ENCODE measurements at regions not wholly inside any gene's neighbourhood (a gene's known extent, or its start where the extent isn't known, plus 50 kb on each side); places are given as distances from the start of the nearest gene placed in this dataset.
A peak's percentile ranks its signal among the peaks of the same experiment; 100 is the strongest.
"Not testable (repeated sequence)": the region's sequence is repeated elsewhere in the genome, so short reads cannot be mapped to it uniquely, and the experiment has no call there.

DNA sequence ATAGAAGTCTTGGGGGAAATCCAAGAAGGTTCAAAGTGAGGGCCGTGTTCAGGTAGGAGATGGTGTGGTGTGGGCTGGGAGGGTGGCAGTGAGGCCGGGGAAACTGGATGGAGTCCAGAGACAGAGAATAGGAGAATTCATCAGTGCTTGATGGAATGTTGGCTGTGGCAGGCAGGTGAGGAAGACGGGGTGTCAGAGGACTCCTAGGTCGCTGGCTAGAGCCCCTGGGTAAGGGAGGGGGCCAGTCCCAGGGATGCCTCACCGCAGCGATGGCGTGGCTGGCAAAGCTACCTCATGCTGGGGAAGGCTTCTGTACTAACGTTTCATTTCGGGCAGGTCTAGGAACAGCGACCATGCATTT lies 373.0 kb downstream of the RPS24 start:
- DNase-seq (ENCODE audit: extremely low read depth in 1 of 2, low read depth in 1 of 2): no peak

DNA sequence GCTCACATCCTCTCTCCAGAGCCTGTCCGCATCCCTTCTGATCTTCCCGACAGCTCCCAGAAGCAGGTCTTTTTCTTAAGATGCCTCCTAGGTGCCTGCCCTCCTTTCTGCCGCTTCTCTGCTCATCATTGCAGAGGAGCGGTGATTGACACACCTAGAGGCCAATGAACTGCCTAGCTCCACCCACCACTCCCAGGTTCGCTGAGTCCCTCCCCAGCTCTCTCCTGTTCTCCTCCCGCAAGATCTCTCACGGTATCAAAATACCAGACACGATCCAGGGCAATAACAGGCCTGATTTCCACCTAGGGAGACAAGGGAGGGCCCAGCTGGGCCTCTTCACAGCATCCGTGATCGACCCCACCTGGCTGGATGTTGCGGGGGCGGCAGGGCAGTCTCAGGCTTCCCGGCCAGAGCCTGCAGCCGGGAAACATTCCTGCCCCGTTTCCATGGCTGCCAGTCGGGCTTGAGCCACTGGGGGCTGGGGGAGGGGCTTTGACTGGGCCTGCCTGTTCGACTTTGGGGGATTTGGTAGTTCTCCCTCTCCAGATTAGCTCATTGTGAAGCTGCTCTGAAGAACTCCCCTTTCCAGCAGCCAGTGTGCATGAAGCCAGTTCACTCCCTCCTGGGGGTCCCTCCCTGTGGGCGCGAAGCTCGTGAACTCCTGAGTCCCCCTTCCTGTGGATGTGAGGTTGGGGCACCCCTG lies 373.5 kb downstream of the RPS24 start:
- peak; percentile 11 to 21 for DNase-seq (ENCODE audit: extremely low read depth in 1 of 2, low read depth in 1 of 2)

DNA sequence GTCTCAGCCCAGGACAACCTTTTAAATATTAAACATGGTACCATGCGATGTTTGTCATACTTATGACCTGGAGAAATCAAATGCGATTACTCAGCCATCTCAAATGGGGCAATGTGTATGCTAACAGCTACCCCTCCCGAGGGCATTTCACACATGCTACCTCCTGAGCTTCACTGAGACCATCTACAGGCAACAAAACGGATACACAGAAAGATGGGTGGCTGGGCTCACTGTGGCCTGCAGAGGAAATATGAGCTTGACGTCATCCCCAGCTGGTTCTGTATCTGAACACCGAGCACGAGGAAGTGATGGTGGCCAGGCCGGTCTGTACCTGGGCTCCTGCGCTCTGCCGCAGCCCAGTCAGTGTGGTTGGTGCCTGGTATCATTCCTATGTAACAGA lies 374.3 kb downstream of the RPS24 start:
- no peak for DNase-seq (ENCODE audit: extremely low read depth in 1 of 2, low read depth in 1 of 2)

DNA sequence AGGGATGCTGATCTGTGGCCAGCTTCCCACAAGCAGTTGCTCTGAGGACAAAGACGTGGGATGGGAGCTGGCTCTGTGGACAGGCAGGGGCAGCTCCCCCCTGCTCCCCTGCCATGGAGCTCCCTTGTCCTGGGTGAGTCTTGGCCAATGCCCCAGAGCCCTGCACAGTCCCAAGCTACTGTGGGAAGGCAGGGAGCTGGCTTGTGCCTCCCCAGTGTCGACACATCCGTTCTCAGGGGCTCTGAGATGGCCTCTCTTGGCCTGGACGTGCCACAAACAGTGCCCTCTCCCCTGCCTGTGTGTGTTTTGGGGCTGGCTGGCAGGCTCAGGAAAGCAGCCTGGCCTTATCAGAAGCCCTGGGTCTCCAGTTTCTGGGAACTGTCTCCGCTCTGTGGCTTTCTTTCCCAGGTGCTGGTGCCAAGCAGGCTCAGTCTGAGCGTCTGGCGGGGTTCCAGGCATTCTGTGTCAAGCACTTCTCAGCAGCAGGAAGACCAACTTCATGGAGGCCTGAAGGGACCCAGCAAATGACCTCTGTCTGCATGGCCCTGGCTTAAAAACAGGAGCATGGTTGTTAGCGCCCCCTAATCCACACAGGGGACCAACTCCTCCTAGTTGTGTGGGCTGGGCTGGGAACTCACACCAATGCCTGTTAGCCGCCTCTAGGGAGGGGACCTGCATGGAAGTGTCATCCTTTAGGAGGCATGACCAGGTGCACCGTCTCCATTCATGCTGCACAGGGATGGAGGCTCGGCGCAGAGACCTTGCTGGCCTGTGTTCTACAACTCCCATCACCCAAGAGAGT lies 375.2 kb downstream of the RPS24 start:
- DNase-seq (ENCODE audit: extremely low read depth in 1 of 2, low read depth in 1 of 2): no peak

DNA sequence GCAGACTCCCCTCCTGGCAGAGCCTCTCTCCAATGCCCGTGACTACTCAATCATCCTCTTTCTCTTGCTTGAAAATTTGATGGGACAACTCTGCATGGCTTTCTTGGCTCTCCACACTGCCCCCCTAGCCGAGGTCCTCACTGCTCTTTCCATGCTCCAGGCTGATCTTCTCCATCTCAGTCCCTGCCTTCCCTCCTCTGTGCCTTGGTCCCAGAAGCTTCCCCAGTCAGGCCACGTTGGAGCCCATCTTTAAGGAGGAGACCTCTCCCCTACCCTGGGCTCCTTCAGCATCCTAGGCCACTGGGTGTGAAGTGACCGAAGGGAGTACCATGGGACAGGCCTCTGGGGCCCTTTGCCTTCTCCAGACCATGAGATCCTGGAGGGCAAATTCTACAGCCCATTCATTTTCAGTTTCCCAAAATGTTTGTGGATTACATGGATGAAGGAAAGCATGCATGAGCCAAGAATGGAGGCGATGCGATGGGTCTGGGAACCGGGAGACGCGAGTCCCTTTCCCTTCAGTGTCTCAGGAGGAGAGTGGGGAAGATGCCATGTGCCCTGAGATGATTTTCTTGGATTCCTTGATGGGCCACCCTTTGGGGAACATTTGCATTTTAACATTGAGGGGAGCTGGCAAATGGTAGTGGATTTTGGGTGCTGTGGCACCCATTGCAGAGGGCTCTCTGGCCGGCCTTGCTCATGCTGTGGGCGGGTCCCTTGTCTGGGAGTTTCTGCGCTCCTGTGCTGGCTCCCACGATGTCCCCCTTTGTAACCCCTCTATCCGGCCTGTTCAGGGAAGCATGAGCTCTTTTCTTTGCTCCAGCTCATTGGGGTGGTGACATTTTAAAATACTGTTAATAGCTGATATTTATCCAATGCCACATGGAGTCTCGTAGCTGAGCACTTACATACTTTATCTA lies 376.6 kb downstream of the RPS24 start:
- no peak for DNase-seq (ENCODE audit: extremely low read depth in 1 of 2, low read depth in 1 of 2)

DNA sequence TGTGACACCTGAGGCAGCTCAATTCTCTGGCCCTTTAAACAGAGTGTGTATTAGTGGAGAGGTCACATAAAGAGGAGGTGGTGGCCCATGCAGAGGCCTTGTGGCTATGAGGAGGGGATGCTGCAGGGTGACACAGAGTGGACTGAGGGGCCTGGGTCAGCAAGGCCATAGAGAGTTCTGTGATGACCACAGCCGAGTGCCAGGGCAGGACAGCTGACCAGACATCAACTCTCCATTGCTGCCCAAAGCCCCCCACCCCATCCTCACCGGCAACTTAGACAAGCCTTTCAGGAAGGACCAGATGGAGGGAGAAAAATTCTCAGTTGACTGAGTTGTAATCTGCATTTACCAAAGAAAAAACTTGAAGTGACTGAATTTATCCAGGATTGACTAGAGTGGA lies 378.1 kb downstream of the RPS24 start:
- DNase-seq (ENCODE audit: extremely low read depth in 1 of 2, low read depth in 1 of 2): no peak

DNA sequence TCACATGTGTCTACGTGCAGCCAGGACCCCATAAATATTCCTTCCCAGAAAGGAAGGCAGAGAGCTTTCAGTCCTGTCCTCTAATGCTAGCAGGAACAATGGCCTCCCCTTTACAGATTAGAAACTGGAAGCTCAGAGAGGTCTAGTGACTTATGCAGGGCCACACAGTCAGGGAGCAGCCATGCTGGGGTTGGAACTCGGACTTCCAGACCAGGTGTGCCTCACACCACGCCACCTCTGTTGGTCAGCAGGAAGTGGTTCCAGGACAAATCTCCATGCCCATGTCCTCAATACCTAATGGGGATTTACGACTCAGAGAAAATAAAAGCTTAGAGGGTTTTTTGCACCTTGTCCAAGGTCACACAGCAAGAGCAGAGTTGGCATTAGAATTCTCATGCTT lies 378.9 kb downstream of the RPS24 start:
- no peak for DNase-seq (ENCODE audit: extremely low read depth in 1 of 2, low read depth in 1 of 2)

DNA sequence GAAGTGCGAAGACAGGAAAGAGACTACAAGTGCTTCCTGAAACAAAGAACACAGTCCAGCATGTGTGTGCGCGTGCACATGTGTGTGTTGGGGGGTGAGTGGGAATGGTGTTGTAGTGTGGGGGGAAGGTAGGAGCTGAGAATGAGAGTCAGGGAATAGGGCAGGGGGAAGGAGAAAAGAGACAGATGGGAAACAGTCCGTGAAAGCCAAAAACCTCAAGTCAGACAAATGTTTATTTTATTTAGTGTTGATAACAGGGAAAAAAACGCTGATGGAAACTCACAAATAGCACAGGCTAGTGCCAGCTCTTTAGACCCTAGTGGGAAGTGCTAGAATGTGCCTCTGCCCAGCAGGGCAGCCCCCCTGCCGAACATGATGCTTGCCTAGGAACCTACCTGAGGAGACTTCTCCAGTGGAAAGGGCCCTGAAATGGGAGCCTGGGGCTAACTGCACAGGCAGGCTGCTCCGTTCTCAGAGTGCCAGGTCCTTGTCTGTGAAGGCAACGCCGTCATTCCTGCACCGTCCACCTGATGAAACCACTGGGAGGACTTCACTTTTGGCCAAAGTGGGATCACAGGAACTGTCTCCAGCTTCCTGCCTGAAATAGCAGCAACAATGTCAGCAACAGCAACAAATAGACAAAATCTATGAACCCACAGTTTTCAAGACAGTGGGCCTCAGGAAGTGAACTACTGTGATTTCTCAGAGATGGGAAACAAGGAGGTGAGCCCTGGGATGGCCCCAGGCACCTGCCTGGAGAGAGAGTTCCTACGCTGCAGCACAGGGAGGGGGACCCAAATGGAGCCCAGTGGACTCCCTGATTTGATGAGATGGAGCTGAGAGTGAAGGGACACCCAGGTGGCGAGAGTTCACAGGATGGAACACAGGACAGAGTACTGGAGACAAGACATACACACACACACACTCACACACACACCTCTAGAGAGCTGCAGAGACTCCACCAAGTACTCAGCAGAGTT lies 379.7 kb downstream of the RPS24 start:
- no peak for DNase-seq (ENCODE audit: extremely low read depth in 1 of 2, low read depth in 1 of 2)

DNA sequence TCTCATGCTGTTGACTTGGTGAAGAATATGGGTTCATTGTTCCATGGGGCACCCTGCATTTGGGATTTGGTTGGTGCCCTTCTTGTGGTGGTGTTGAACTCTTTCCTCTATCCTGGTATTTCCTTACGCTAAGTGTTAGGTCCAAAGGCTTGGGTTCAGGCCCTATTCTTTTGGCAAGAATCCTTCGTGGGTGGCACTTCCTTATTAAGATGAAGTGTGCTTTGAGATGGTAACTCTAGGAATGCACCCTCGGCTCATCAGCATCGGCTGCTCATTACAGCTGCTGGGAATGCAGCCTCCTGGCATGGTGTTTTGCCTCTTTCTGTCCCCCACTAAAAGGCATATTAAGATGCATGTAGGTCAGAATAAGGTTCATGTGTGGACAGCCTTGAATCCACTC lies 380.7 kb downstream of the RPS24 start:
- DNase-seq (ENCODE audit: extremely low read depth in 1 of 2, low read depth in 1 of 2): no peak

DNA sequence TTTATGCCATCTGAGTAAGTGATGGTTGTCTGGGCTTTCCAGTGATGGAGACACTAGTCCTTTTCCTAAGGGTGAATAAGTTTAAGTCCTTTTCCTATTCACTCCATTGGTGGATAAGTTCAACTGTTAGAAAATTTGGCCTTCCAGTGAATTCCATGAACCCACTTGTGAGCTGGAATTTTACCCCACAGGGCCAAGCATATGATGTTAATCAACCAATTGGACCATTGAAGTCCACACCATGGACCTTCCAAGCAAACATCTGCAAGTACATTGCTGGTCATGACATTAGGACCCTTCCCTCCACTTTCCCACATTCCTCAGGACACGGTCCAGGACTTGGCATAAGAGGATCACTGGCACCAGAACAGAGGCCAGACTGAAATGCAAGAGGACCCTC lies 381.4 kb downstream of the RPS24 start:
- no peak for DNase-seq (ENCODE audit: extremely low read depth in 1 of 2, low read depth in 1 of 2)

DNA sequence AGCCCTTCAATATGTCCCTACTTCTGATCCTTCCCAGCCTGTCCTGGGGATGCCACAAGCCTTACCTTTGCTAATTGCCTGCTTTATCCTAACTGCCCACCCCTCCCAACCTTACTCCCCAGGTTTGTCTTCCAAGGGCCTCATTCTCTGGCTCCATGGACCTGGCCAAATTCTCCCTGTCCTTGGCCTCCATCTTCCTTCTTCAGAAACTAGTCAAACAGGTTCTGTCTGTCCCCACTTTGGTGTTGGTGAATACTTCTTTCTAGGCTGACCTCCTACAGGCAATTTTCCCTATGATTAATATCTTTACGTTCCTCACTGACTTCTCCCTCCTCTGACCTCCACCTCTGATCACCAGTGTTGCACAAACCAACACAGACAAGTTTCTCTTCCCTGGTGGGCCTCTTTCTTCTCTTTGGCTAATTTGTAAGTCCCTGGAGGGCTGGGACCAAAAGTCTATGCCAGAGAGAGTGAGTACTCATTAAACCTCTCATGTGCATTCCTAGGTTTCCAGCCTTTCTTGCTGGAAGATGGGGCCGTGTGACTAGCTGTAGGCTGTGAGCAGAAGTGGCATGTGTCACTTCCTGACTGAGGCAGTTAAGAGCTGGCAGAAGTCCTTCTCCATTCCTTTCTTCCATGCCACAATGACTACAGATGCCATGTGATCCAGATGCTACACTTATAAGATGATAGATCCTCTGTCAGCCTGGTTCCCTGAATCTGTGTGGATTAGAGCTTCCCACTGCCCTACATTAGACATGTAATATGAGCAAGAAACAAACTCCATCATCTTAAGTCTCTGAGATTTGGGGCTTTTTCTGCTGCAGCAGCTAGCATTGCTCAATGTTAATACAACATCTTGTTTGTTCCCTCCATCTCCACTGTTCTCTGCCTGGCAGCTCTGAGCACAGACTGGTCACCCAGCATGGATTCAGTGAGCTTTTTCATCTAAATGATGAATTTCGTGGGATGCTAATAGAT lies 382.7 kb downstream of the RPS24 start:
- no peak for DNase-seq (ENCODE audit: extremely low read depth in 1 of 2, low read depth in 1 of 2)

DNA sequence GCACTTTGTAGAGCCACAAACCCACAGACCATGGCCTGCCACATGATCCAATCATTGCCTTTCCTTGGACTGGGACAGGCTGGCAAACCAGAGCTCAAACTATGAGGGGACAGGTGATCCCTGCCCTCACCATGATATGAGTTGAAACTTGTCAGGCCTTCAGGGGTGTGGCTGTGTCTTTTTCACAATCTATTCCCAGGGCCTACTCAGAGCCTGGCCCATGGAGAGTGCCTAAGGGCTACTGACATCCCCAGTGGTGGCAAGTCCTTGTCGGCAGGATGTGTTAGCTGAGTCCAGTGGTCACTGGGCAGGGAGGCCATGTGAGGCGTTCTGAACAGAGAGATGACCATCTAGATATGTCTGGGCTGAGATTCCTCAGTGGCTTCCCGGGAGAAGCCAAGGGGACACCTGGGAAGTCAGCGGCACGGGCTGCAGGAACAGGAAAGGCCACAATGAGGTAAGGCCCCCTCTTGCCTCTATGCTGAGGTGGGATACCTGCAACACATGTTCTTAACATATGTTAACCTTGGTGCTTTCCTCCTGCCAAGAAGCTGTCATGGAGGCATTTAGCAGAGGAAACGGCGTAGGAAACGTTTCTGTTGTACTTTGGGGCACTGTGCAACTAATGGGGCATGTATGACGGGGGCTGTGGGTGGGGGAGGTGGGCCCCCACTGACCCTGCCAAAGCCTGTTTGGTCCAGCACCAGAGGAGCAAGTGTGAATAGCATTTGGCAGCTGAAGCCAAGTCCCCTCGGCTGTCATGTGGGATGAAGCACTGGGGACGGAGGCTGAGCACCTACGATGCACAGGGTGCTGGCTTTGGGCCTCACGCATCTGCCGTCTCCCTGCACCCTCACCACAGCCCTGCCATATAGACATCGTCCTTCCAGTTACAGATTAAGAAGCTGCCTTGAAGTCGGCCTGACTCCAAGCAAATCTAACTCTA lies 384.0 kb downstream of the RPS24 start:
- DNase-seq (ENCODE audit: extremely low read depth in 1 of 2, low read depth in 1 of 2): no peak

DNA sequence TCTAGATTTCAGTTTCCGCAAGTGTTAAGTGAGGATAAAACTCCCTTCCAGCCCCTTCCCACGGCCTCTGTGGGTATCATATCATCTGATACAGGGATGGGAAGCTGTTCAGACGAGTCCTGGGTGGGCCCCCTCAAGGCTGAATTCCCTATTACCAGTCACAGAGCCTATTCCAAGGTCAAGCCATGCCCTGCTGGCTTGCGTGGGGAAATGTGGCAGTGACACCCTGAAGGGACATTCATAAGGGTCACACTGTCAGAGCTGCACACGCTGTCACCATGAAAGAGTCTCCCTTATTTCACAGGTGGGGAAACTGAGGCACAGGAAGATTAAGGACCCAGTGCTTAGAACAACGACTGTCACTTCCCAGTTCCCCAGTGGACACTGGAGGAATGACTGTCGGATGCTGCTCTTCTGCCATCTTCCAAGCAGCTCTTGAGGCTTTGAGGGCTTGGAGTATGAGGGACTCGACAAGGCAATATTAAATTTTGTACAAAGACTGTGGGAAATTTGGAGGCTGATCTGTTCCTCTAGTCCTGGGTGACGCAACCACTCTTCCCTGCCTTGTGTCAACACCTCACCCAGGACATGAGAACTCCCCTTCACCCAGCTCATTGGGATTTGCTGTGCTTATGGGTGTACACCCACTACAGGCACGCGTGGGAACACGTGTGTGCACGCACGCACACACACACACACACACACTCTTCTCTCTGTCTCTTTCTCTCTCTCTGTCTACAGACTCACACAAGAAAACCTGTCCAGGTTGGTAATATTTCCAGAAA lies 386.0 kb downstream of the RPS24 start:
- DNase-seq (ENCODE audit: extremely low read depth in 1 of 2, low read depth in 1 of 2): no peak

DNA sequence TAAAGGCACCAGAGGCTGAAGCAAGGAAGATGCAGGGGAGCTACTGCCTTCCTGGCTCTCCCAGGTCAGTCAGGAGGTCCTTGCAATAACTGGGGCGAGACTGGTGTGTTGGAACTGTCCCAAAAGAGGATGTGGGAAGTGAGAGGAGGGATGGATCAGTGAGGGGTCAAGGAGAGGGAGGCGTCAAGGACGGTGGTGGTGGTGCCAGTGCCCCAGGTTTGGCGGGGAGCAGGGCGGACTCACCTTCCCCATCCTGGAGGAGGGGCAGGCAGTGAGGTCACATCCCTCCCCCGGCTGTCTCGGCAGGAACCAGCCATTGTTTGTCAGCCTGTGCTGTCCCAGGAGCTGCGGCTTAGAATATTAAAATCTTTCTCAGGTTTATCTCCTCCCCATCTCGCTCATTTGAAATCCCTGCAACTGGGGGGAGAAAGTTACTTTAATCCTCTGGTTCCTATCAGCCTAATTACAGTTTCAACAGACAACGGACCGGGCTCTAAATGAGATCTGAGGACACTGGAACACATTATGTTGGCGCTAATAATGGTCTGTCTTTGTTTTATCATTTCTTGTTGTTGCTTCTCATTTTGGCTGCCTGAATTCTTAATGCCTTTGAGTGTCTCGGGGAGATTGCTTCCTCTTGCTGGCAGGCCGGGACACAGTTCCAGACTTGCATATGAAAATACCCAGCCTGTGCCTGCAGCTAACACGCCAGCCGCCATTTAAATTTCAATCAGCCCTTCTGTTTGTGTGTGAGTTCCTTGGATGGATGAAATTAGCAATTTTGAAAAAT lies 387.5 kb downstream of the RPS24 start:
- DNase-seq (ENCODE audit: extremely low read depth in 1 of 2, low read depth in 1 of 2): no peak

DNA sequence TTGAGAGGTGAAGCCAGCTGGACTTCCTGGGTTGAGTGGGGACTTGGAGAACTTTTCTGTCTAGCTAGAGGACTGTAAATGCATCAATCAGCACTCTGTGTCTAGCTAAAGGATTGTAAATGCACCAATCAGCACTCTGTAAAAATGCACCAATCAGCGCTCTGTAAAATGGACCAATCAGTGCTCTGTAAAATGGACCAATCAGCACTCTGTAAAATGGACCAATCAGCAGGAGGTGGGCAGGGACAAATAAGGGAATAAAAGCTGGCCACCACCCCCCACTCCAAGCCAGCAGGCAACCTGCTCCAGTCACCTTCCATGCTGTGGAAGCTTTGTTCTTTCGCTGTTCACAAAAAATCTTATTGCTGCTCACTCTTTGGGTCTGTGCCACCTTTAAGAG lies 390.4 kb downstream of the RPS24 start:
- not testable (repeated sequence) for DNase-seq (ENCODE audit: extremely low read depth in 1 of 2, low read depth in 1 of 2)

DNA sequence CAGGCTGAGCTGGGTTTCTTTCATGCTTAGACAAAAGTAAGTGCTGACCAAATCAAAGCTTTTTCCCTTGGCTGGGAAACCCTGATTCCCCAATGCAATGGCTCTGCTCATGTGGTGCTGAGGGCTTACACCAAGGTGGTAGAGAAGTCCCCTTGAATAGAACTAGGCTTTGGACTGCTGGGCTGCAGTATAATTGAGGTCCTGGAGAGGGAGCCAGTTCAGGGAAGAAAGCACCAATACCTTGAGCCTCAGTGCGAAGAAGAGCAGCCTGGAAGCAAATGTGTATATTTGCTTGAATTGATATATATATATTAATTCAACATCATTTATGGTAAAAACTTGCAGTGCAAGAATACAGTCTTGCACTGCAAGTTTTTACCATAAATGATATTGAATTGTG lies 391.1 kb downstream of the RPS24 start:
- no peak for DNase-seq (ENCODE audit: extremely low read depth in 1 of 2, low read depth in 1 of 2)

DNA sequence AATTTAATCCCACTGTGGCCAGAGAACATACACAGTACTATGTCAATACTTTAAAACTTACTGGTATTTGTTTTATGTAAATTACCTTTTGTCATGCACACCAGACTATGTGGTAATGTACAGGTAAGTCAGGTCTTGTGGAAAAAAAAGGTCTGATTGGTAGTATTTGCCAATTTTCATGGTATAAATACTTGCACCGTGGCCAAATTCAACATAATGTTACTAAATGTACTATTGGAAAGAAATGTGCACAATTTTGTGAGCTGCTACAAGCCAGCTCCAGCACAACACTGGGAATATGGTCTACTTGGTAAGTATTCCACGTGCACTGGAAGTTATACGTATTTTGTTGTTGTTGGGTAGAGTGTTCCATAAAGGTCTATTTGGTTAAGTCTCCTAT lies 392.5 kb downstream of the RPS24 start:
- DNase-seq (ENCODE audit: extremely low read depth in 1 of 2, low read depth in 1 of 2): no peak
